ENCODE measurements at regions not wholly inside any gene's neighbourhood (a gene's known extent, or its start where the extent isn't known, plus 50 kb on each side); places are given as distances from the start of the nearest gene placed in this dataset.

DNA sequence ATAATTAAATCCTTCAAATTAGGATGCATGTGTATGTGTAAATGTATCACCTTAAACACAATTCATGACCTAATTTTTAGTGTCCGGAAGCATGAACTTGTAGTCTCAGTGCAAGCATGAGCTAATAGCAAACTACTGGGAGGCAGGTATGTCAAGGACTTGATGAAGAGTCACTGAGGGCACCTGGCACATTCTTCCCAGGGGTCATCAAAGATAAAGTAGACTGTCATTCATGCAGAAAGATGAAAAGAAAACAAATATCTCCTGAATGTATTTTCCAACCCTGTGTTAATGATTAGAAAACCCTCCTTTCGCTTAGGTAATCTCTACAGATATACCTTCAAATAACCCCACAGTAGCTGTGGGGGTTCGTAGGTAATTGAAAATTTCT, 234.9 kb downstream of the SOCS6 start:
- peaks cover 5% of the 10 kb centered on the region for H3K9me3 Mint-ChIP-seq
- no peak overlapping the region for H3K4me3 Mint-ChIP-seq
- no peaks in the 10 kb centered on the region for H3K27me3 Mint-ChIP-seq
- CTCF ChIA-PET = interaction anchor here (1.2 kb wide), 1 partner anchor 33 kb away, joined by 3 read pairs; no protein-coding TSS in a partner anchor
- no peaks in the 10 kb centered on the region for H3K4me1 Mint-ChIP-seq (ENCODE audit: low read depth)
- no peaks in the 10 kb centered on the region for H3K36me3 Mint-ChIP-seq
- no peak overlapping the region for H3K27ac Mint-ChIP-seq
- POLR2A ChIA-PET = no interaction called here
- intact Hi-C loops (cut with micrococcal nuclease) = no loop called here
- no peak for DNase-seq

DNA sequence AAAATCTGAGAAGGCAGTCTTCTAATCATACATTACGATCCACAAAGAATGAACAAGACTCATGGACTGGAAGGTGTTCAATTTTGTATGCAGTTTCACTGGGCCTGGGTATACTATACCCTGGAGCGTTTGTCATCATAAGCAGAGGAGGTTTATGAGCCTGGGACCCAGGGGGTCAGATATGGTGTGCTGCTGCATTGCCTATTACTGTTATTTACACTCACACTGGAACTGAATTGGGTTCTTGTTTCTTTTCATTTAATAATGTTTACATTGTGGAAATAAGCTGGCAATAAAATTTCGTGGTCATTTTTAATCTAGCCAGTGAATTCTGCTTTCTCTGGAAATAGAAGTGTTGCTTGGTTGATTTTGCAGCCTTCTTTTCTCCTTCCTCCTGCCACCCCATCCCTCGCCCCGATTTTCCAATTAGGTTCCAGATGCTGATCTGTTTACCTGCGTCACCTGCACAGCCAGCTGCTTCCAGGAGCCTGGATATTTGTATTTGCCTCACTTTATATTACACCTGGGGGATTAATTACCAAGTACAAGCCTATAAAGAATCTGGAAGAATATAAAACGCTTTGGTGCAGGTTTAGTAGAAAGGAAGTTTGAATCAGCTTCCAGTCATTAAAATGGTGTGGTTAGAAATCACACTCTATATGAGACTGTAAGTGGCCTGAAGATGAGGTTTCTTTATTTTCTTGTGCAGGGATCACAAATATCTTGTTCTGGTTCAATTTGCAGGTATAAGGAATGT, 234.4 kb downstream of the SOCS6 start:
- no peaks in the 10 kb centered on the region for H3K36me3 Mint-ChIP-seq
- H3K27me3 Mint-ChIP-seq = no peaks in the 10 kb centered on the region
- no peak for DNase-seq
- CTCF ChIA-PET = interaction anchor here (1.2 kb wide), 1 partner anchor 32 kb away, joined by 3 read pairs; no protein-coding TSS in a partner anchor
- no peaks in the 10 kb centered on the region for H3K4me1 Mint-ChIP-seq (ENCODE audit: low read depth)
- H3K27ac Mint-ChIP-seq = no peak overlapping the region
- H3K4me3 Mint-ChIP-seq = no peak overlapping the region
- POLR2A ChIA-PET = no interaction called here
- intact Hi-C loops (cut with micrococcal nuclease) = no loop called here
- peaks cover 5% of the 10 kb centered on the region for H3K9me3 Mint-ChIP-seq

DNA sequence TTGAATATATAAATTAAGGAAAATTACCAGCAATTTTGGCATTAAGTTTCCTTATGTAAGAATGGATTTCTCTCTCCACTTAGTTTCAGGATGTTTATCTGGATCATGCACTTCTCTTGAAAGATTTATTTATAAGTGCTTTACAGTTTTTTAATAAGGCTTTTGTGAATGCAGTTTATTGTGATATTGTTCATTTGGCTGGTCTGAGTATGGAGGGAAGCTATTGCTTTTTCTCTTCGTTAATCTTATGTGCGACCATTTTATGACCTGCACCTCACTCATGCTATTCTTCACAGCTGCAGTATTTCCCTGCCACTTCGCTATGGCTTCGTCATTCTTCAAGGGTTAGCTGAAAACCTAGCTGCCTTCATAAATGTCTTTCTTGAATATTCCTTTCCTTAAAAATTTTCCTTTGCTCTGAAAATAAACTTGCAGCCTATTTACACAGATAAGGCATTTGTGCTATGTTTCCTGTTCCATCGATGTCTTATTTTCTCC, 233.4 kb downstream of the SOCS6 start:
- ChIA-PET CTCF (no interaction called here), POLR2A (no interaction called here)
- no peaks in the 10 kb centered on the region for H3K27me3 Mint-ChIP-seq
- intact Hi-C loops (cut with micrococcal nuclease) = no loop called here
- DNase-seq = no peak
- no peak overlapping the region for H3K27ac Mint-ChIP-seq
- H3K36me3 Mint-ChIP-seq = no peaks in the 10 kb centered on the region
- no peaks in the 10 kb centered on the region for H3K4me1 Mint-ChIP-seq (ENCODE audit: low read depth)
- H3K9me3 Mint-ChIP-seq = peaks cover 2% of the 10 kb centered on the region
- no peak overlapping the region for H3K4me3 Mint-ChIP-seq

DNA sequence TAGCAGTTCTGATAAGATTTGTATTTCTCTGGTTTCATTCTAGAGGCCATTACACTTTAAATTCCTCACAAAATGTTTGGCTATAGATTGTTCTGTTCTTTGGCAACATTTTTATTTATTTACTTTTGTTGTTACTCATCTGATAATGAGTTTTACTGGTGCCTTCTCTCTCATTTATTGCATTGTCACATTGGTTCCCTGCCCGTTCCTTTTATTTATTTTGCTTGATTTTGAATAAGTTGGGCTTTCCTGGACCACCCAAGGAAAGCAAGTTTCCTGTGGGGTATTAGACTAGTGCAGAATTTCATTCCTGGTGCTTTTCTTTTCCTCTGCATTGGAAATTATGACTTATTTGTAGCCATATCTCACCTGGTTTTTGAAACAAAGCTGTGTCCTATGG, 232.0 kb downstream of the SOCS6 start:
- POLR2A ChIA-PET = no interaction called here
- CTCF ChIA-PET = no interaction called here
- no peak for DNase-seq
- intact Hi-C loops (cut with micrococcal nuclease) = no loop called here
- Mint-ChIP-seq H3K9me3 (no peaks in the 10 kb centered on the region), H3K27ac (no peak overlapping the region), H3K27me3 (no peaks in the 10 kb centered on the region), H3K4me1 (ENCODE audit: low read depth) (no peaks in the 10 kb centered on the region), H3K4me3 (no peak overlapping the region), H3K36me3 (no peaks in the 10 kb centered on the region)

DNA sequence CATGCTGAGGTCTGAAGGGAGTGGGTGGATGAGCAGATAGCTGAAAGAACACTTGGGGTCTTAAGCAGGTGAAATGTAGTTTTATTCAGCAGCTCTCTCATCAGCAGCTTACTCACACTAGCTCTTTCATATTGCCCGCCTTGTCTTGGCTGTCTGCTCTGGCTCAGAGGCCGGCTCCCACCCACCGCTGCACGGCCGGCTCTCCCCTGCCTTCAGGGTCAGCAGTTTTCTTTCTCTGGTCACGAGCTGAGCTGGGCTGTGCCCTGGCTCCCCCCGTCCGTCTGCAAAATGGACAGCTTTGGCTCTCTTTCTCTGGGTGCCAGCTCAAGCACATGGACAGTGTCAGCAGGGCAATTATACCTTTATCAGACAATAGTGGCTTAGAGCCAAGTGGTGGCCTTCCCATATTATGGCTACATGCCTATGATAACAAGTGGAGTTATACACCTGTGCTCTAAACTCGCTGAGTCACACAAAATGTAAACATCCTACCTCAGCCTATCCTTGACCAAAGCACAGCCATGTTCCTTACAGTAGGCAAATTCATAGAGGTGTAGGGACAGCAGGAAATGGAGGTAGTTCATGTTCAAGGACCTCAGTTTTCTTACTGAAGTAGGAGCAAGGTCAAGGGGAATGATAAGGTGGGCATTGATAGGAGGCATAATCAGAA, 224.8 kb downstream of the SOCS6 start:
- Mint-ChIP-seq H3K9me3 (no peaks in the 10 kb centered on the region), H3K27ac (no peak overlapping the region), H3K4me1 (ENCODE audit: low read depth) (no peaks in the 10 kb centered on the region), H3K36me3 (no peaks in the 10 kb centered on the region), H3K4me3 (no peak overlapping the region), H3K27me3 (no peaks in the 10 kb centered on the region)
- CTCF ChIA-PET = interaction anchor here (1.1 kb wide), 1 partner anchor 23 kb away, joined by 5 read pairs; no protein-coding TSS in a partner anchor
- POLR2A ChIA-PET = no interaction called here
- intact Hi-C loops (cut with micrococcal nuclease) = no loop called here
- DNase-seq = no peak

DNA sequence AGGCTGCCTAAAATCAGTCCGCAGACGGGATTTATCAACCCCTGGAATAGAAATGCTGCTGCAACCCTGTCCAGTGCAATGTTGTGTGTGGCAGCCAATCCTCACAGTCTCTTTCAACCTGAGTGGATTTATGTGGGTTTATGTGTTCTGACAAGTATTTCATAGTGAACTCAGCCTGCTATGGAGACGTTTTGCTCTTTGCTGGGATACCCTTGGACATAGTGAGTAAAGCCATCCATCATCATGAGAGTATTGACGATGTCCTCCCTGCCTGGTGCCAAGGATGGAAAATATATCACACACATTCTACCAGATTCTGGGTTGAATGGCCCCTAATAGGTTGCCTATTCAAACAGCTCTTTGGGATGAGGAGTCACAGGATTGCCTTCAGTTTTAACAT, 219.1 kb downstream of the SOCS6 start:
- H3K4me3 Mint-ChIP-seq = no peak overlapping the region
- H3K36me3 Mint-ChIP-seq = no peaks in the 10 kb centered on the region
- H3K9me3 Mint-ChIP-seq = no peaks in the 10 kb centered on the region
- intact Hi-C loops (cut with micrococcal nuclease) = no loop called here
- no peak overlapping the region for H3K27ac Mint-ChIP-seq
- no peaks in the 10 kb centered on the region for H3K27me3 Mint-ChIP-seq
- CTCF ChIA-PET = no interaction called here
- H3K4me1 Mint-ChIP-seq (ENCODE audit: low read depth) = no peaks in the 10 kb centered on the region
- POLR2A ChIA-PET = no interaction called here
- DNase-seq = no peak

DNA sequence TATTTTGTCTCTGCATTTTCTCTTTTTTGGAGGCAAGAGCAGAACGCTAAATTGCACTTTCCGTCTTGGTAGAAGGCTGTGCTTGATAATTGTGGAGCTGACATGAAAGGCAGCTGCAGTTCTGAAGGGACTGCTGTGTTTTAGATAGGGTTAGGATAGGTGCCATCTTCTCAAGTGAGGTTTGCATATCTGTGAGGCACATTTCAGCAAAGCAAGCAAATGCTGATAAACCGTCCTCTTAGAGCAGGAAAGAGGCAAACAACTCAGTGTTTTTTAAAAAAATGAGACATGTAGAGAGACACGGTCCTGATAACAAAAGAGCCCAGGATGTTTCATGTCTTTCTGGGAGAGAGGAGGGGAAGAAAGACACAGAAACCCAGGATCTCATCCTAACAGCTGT, 217.7 kb downstream of the SOCS6 start:
- Mint-ChIP-seq H3K27ac (no peak overlapping the region), H3K4me1 (ENCODE audit: low read depth) (no peaks in the 10 kb centered on the region), H3K9me3 (no peaks in the 10 kb centered on the region), H3K4me3 (no peak overlapping the region), H3K27me3 (no peaks in the 10 kb centered on the region), H3K36me3 (no peaks in the 10 kb centered on the region)
- ChIA-PET POLR2A (no interaction called here), CTCF (interaction anchor here (1.6 kb wide), 1 partner anchor 16 kb away, joined by 16 read pairs; no protein-coding TSS in a partner anchor)
- intact Hi-C loops (cut with micrococcal nuclease) = no loop called here
- no peak for DNase-seq

DNA sequence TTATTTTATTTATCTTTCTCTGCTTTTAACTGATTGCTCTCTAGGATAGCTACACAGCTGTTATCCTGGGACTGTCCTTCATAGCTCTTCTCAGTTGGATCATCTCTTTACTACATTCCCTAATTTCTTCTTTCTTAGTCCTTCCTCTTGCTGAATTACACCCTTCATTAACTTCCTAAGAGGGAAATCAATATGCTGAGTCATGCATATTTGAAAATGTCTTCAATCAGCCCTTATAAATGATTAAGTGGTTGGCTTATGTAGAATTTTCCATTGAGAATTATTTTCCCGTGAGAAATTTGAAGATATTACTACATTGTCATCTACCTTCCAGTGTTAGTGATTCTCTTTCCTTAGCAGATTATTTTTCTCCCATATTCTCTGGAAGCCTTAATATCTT, 214.2 kb downstream of the SOCS6 start:
- CTCF ChIA-PET = interaction anchor here (3.7 kb wide), 1 partner anchor 12 kb away, joined by 20 read pairs; no protein-coding TSS in a partner anchor
- intact Hi-C loops (cut with micrococcal nuclease) = no loop called here
- Mint-ChIP-seq H3K9me3 (no peaks in the 10 kb centered on the region), H3K4me1 (ENCODE audit: low read depth) (no peaks in the 10 kb centered on the region), H3K27me3 (no peaks in the 10 kb centered on the region), H3K36me3 (no peaks in the 10 kb centered on the region), H3K27ac (no peak overlapping the region), H3K4me3 (no peak overlapping the region)
- POLR2A ChIA-PET = no interaction called here
- DNase-seq = no peak

DNA sequence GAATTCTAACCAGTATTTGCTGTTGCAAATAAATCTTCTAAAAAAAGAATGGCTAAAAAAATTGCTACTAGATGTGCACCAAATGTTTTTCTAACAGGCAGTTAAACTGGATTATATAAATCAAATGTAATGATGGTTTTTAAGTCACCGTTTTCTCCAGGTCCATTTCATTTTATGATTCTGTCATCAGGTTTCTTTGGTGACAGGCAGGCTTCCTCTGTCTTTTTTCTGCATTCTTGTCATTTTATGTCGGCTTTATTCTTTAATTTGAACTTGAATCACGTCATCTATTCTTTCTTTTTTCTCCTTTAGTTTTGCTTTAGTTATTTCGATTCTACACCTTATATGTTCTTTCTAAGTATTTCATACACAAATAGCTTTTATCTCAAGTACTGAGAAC, 212.5 kb downstream of the SOCS6 start:
- POLR2A ChIA-PET = no interaction called here
- Mint-ChIP-seq H3K36me3 (no peaks in the 10 kb centered on the region), H3K9me3 (no peaks in the 10 kb centered on the region), H3K4me3 (no peak overlapping the region), H3K27ac (no peak overlapping the region), H3K4me1 (ENCODE audit: low read depth) (no peaks in the 10 kb centered on the region), H3K27me3 (no peaks in the 10 kb centered on the region)
- CTCF ChIA-PET = interaction anchor here (3.7 kb wide), 1 partner anchor 11 kb away, joined by 20 read pairs; no protein-coding TSS in a partner anchor
- intact Hi-C loops (cut with micrococcal nuclease) = no loop called here
- DNase-seq = no peak

DNA sequence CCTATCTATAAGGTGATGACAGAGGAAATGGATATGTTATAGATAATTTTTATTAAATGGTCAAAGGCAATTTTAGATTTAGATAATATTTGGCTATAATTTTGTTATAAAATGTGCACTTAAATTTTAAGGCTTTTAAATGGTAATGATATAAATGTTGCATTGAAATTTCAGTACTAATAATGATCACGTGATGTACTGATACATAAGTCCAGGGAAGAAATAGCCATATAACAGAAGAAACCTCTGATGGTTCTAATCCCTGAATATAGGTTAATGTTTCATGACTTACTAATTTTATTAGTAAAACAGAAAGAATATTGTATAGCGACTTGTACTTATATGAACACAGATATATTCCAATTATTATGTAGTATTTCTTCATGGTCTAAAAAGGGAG, 211.9 kb downstream of the SOCS6 start:
- Mint-ChIP-seq H3K27ac (no peak overlapping the region), H3K27me3 (no peaks in the 10 kb centered on the region)

DNA sequence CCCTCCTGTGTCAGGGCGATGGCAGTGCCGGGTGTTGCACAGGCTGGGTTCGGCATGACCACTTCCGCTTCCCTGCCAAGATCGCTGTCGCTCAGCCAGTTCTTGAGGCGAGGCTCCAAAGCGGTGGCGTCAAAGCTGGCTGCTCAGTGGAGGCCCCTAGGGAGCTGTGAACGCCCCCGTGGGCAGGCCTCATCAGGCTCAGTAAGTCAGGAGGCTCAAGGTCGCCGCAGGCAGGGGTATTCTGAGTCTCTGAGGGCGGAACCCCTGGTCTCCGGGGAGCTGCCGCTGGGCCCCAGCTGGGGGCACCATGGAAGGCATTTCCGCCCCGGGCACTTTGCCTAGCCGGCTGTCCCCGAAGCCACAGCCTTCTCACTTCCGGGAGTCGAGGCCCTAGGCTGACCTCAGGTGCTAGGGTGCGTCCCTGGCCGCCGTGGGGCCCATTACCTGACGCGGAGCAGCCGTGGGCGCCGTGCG, 210.4 kb downstream of the SOCS6 start:
- ChIA-PET POLR2A (no interaction called here), CTCF (interaction anchor here (3.7 kb wide), 1 partner anchor 9 kb away, joined by 20 read pairs; no protein-coding TSS in a partner anchor)
- Mint-ChIP-seq H3K4me3 (no peak overlapping the region), H3K4me1 (ENCODE audit: low read depth) (no peaks in the 10 kb centered on the region), H3K36me3 (no peaks in the 10 kb centered on the region), H3K27ac (no peak overlapping the region), H3K9me3 (no peaks in the 10 kb centered on the region), H3K27me3 (no peaks in the 10 kb centered on the region)
- peak; percentile 18 for DNase-seq
- intact Hi-C loops (cut with micrococcal nuclease) = no loop called here

More for the DNA sequence above, 211.9 kb downstream of the SOCS6 start:
- H3K36me3 Mint-ChIP-seq = no peaks in the 10 kb centered on the region
- DNase-seq = no peak
- no peaks in the 10 kb centered on the region for H3K9me3 Mint-ChIP-seq
- intact Hi-C loops (cut with micrococcal nuclease) = no loop called here
- ChIA-PET CTCF (interaction anchor here (0.7 to 3.7 kb wide), 2 partner anchors 10 to 67 kb away, joined by 3 to 20 read pairs; no protein-coding TSS in a partner anchor), POLR2A (no interaction called here)
- no peak overlapping the region for H3K4me3 Mint-ChIP-seq
- no peaks in the 10 kb centered on the region for H3K4me1 Mint-ChIP-seq (ENCODE audit: low read depth)

DNA sequence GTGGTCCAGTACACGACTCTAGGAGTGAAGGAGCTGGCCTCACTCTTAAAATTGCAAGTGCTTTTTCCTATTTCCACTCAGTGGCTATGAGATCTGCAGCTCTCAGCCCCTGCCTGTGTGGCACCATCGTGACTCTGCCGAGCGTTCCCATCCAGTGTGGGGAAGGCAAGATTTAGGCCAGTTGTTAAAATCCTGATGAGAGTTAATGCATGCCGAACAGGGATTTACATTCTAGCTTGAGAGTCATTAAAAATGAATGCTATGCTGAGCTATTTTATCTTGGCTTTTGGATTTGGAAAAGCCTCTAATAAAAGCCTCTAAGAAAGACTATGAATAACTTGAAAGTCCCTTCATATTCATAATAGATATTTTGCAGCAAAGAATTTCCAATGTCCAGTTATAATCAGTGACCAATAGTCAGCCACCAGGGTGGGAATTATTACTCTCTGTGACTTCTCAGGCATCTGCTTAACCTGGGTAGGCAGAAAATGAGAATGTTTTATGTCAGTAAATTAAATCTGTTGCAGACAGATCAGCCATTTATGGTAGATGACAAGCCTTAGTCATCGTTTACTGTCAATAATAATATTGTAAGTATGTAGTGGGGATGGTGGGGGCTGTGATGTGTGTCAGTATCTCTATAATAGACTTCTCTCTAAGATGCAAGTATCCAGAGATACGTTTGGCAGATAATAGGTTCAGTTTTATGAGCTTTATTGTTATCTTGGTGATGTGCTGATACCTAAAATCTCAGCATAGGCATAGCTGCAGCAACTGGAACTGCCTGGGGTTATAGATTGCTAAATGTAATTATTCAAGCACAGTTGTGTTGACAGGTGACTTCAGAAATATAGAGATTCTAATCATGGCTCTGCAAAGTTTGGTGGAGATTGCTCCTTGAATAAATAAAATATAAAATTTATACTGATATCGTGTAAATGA, 207.8 kb downstream of the SOCS6 start:
- H3K9me3 Mint-ChIP-seq = no peaks in the 10 kb centered on the region
- no peak overlapping the region for H3K27ac Mint-ChIP-seq
- ChIA-PET POLR2A (no interaction called here), CTCF (no interaction called here)
- no peak for DNase-seq
- H3K27me3 Mint-ChIP-seq = no peaks in the 10 kb centered on the region
- no peaks in the 10 kb centered on the region for H3K4me1 Mint-ChIP-seq (ENCODE audit: low read depth)
- H3K4me3 Mint-ChIP-seq = no peak overlapping the region
- no peaks in the 10 kb centered on the region for H3K36me3 Mint-ChIP-seq
- intact Hi-C loops (cut with micrococcal nuclease) = no loop called here

All from activated CD4-positive, alpha-beta memory T cell treated with anti-CD3 and anti-CD28 coated beads for 36 hours (primary cell).